Psoas muscle (tissue), 7 donors: ENCODE measurements at regions not wholly inside any gene's neighbourhood (a gene's known extent, or its start where the extent isn't known, plus 50 kb on each side); places are given as distances from the start of the nearest gene placed in this dataset.

ENCODE experiments used
- ATAC-seq, 4 donors: fragments of 200-7000 bp; cut with Tn5 transposase; one replicate each; pipeline ENCODE4 v1.9.1; 2020; ENCODE audit warnings: moderate library complexity in 3 of 4, mild to moderate bottlenecking in 2 of 4
- DNase-seq, 2 donors: peaks; one replicate each; pipeline ENCODE4 v3.0.0-alpha.2; 2020
- H3K27ac ChIP-seq: fragments of 200-600 bp; one replicate; pipeline ENCODE4 v1.8.0; 2022
- H3K27me3 ChIP-seq, 3 donors: fragments of 200-600 bp in 1 of 3; one replicate each; pipeline versions ENCODE4 v1.6.1 to v1.8.0; 2013 to 2022; ENCODE audit warnings: low read length in 2 of 3, mild to moderate bottlenecking in 2 of 3, moderate library complexity in 1 of 3; ENCODE audit not compliant: insufficient read depth in 3 of 3
- H3K36me3 ChIP-seq, 2 donors: fragments of 200-600 bp in 1 of 2; one replicate each; pipeline versions ENCODE4 v1.6.1 to v1.8.0; 2013 to 2022; ENCODE audit warnings: low read depth in 1 of 2, mild to moderate bottlenecking in 1 of 2, moderate library complexity in 1 of 2; ENCODE audit not compliant: insufficient read depth in 1 of 2
- H3K4me1 ChIP-seq: fragments of 200-600 bp; one replicate; pipeline ENCODE4 v1.8.0; 2022
- H3K4me3 ChIP-seq: fragments of 200-600 bp; one replicate; pipeline ENCODE4 v1.8.0; 2022; ENCODE audit warnings: mild to moderate bottlenecking
- H3K9me3 ChIP-seq: fragments of 200-600 bp; one replicate; pipeline ENCODE4 v1.8.0; 2022
- CTCF ChIP-seq: fragments of 200-600 bp; IDR thresholded peaks from one replicate; pipeline ENCODE4 v1.8.0; 2022; ENCODE audit warnings: antibody characterized with exemption
- WGBS, 3 donors: extraction: QIAGEN DNeasy Blood & Tissue Kit; methylation state at CpG; one replicate each; pipeline versions ENCODE4 v1.1.6 to v1.1.7; 2013; 5-methylcytosine and 5-hydroxymethylcytosine counted together
- intact Hi-C, 2 donors: fragments of 100-400 bp; cut with DNase I; formaldehyde crosslinking; loops; one replicate each; pipeline versions ENCODE4 v1.11.0 to v1.14.2; 2022
- donor health status: healthy with polysubstance abuse.
- donor health status: DM: no; HTN: no; CAD: no; lungs with moderate emphysema.
- donor health status: Bipolar disorder and iron deficiency.
- donor health status: healthy.
- donor health status: DM: yes; HTN: yes; CAD: no.
- donor health status: DM: no; HTN: no; CAD: no.
- donor health status: DM: yes; HTN: yes; CAD: no.

DNA sequence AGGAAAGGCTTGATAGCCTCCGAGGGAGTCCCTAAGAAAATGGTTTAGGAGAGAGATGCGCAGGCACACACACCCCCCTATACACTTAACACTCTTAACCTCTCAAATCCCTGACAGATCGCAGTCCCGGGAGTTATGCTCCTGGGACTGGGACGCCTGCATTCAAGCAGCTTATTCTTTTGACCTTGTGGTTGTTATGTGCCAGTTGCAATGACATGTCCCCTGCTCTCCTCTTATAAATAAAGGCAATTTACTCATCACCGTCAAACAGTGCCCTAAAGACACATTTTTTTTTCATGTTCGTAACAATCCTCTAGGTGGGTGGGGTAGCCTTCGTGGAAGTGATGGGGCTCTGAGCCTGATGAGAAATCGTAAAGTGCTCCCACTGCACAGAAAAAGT lies 162.2 kb downstream of the LRRC30 start:
- Histone ChIP-seq H3K27ac (no peak overlapping the region), H3K4me1 (no peaks in the 10 kb centered on the region), H3K27me3 (no peaks in the 10 kb centered on the region), H3K4me3 (no peak overlapping the region), H3K9me3 (no peaks in the 10 kb centered on the region), H3K36me3 (no peaks in the 10 kb centered on the region)
- intact Hi-C loops: no loop called here
- 72 to 79% (median 75%) methylated on average over 9 of the region's 9 CpGs for WGBS, 3 donors
- TF ChIP-seq CTCF: no peak
- DNase-seq (no peak), ATAC-seq (no peak)

DNA sequence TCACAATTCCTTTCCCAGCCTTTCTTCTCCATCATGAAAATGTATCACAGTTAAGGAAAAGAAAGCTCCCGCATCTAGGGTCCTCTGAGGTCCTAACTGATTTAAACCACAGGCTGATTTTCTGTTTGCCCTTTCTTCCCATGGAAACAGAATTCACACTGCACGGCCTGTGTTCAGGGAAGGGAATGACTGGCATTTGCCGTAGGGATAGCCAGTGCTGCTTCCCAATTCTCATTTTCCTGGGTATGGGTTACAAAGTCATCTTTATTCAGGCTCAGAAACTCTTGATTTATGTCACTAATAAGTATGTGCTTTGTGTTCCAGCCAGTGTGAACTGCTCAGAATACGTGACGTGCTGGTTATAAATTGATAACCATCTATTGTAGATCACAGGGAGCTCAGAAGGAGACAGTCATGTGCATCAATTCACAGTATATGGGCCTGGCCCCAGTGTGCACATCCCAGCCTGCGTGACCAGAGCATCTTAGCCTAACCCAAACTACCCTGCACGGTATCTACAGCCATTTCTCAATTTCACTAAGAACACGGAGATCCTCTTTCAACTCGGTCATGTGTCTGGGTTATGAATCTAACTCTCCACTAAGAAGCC lies 163.3 kb downstream of the LRRC30 start:
- TF ChIP-seq CTCF: no peak
- 54 to 75% (median 69%) methylated on average over 9 of the region's 9 CpGs for WGBS, 3 donors
- no peak overlapping the region for H3K4me3 ChIP-seq
- no peaks in the 10 kb centered on the region for H3K36me3 ChIP-seq
- no peak for ATAC-seq
- no peaks in the 10 kb centered on the region for H3K4me1 ChIP-seq
- H3K27ac ChIP-seq: no peak overlapping the region
- intact Hi-C loops: no loop called here
- H3K9me3 ChIP-seq: no peaks in the 10 kb centered on the region
- DNase-seq: no peak
- no peaks in the 10 kb centered on the region for H3K27me3 ChIP-seq

DNA sequence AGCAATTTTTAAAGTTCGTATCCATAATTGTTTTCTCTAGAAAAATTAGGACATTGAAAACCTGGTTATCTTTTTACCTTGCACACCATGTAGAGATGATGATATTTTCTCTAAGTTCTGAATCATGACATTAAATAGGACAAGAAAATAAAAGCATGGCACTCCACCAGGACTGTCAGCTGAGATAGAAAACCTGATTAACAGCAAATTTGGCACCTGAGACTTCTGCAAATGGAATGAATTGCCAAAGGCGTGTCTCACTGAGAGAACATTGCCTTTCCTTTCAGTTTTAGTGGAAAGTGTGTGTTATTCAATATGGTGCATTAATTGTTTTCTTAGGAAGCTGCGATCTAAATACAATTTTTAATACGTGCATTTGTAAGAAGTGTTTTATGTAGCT lies 164.7 kb downstream of the LRRC30 start:
- intact Hi-C loops: no loop called here
- no peaks in the 10 kb centered on the region for H3K36me3 ChIP-seq
- H3K9me3 ChIP-seq: no peaks in the 10 kb centered on the region
- no peak for DNase-seq
- WGBS, 3 donors: 60 to 66% (median 65%) methylated on average over 4 of the region's 4 CpGs
- H3K27ac ChIP-seq: no peak overlapping the region
- no peak overlapping the region for H3K4me3 ChIP-seq
- TF ChIP-seq CTCF: no peak
- no peaks in the 10 kb centered on the region for H3K4me1 ChIP-seq
- no peak for ATAC-seq
- no peaks in the 10 kb centered on the region for H3K27me3 ChIP-seq

DNA sequence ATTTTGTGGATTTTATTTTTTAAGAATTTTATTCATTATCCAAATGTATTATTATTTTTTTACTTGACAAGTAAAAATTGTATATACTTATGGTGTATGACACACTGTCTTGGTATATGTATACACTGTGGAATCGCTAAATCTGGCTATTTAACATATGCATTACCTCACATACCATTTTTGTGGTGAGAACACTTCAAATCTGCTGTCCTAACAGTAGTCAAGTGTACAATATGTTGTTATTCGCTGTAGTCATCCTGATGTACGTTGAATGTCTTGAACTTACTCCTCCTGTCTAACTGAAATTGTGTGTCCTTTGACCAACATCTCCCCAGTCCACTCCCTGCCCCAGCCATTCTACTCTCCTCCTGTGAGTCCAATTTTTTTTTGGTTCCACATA lies 153.2 kb upstream of the PTPRM start:
- Histone ChIP-seq H3K36me3 (no peaks in the 10 kb centered on the region), H3K4me1 (no peaks in the 10 kb centered on the region), H3K4me3 (no peak overlapping the region), H3K9me3 (no peaks in the 10 kb centered on the region), H3K27ac (no peak overlapping the region), H3K27me3 (no peaks in the 10 kb centered on the region)
- ATAC-seq (no peak), DNase-seq (no peak)
- intact Hi-C loops: loop anchor here in 1 of 2 donors (2.0 kb wide), 1 partner anchor 43 kb away; no protein-coding TSS in a partner anchor
- no peak for TF ChIP-seq CTCF
- 94 to 96% (median 94%) methylated on average over 3 of the region's 3 CpGs for WGBS, 3 donors

DNA sequence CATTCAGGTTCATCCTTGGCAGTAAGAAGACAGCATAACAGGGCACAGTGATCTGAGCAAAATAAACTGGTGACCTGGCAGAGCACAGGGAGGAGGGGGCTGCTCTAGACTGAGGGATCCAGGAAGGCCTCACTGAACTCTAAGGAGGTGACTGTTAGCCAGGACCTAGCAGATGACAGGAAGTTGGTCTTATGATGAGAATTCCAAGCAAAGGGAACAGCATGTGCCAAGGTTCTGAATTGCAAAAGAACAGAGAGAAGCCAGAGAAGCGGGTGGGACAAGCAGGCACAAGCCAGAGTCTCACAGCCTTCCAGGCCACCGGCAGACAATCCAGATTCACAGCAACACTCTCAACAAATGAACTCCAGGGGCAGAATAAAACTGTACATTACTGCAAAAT lies 152.7 kb upstream of the PTPRM start:
- Histone ChIP-seq H3K27ac (no peak overlapping the region), H3K36me3 (no peaks in the 10 kb centered on the region), H3K27me3 (no peaks in the 10 kb centered on the region), H3K4me1 (no peaks in the 10 kb centered on the region), H3K9me3 (no peaks in the 10 kb centered on the region), H3K4me3 (no peak overlapping the region)
- 38 to 52% (median 46%) methylated on average over 2 of the region's 2 CpGs for WGBS, 3 donors
- DNase-seq (peak in 1 of 2 donors; percentile 22), ATAC-seq (peak in 3 of 4 donors; percentile 58 to 70 (median 64))
- intact Hi-C loops: no loop called here
- TF ChIP-seq CTCF: no peak
